Liver (tissue), 8 donors: ENCODE measurements at regions not wholly inside any gene's neighbourhood (a gene's known extent, or its start where the extent isn't known, plus 50 kb on each side); places are given as distances from the start of the nearest gene placed in this dataset.

Experiments
- DNase-seq: peaks from one replicate; pipeline ENCODE4 v3.0.0-alpha.2; 2017; ENCODE audit warnings: low spot score
- H3K27ac ChIP-seq, 2 donors: one replicate each; pipeline ENCODE4 v1.7.0; 2013; ENCODE audit warnings: inconsistent platforms in 2 of 2, low read length in 2 of 2, control low read depth in 1 of 2, low read depth in 1 of 2, mild to moderate bottlenecking in 1 of 2
- H3K27me3 ChIP-seq, 4 donors: one replicate each; pipeline versions ENCODE4 v1.6.1 to v1.7.0; 2013; ENCODE audit warnings: low read length in 3 of 4, inconsistent platforms in 1 of 4, mild to moderate bottlenecking in 1 of 4, moderate library complexity in 1 of 4; ENCODE audit not compliant: control insufficient read depth in 4 of 4, insufficient read depth in 4 of 4
- H3K36me3 ChIP-seq, 4 donors: one replicate each; pipeline versions ENCODE4 v1.6.1 to v1.7.0; 2013; ENCODE audit warnings: low read length in 3 of 4, mild to moderate bottlenecking in 3 of 4, low read depth in 1 of 4, moderate library complexity in 1 of 4; ENCODE audit not compliant: control insufficient read depth in 4 of 4, insufficient read depth in 3 of 4
- H3K4me1 ChIP-seq, 4 donors: one replicate each; pipeline versions ENCODE4 v1.6.1 to v1.7.0; 2013; ENCODE audit warnings: low read length in 3 of 4, mild to moderate bottlenecking in 3 of 4, moderate library complexity in 1 of 4; ENCODE audit not compliant: control insufficient read depth in 4 of 4, insufficient read depth in 4 of 4
- H3K4me3 ChIP-seq, 3 donors: one replicate each; pipeline versions ENCODE4 v1.6.1 to v1.7.0; 2013; ENCODE audit warnings: low read length in 3 of 3, control low read depth in 1 of 3, low read depth in 1 of 3, mild to moderate bottlenecking in 1 of 3
- H3K9ac ChIP-seq, 2 donors: one replicate each; pipeline ENCODE4 v1.7.0; 2013; ENCODE audit warnings: low read length in 2 of 2, mild to moderate bottlenecking in 2 of 2, moderate library complexity in 2 of 2, control low read depth in 1 of 2, low read depth in 1 of 2
- H3K9me3 ChIP-seq, 4 donors: one replicate each; pipeline versions ENCODE4 v1.6.1 to v1.7.0; 2013; ENCODE audit warnings: low read length in 3 of 4; ENCODE audit not compliant: control insufficient read depth in 4 of 4
- EGR1 ChIP-seq, 2 donors: IDR thresholded peaks; 2 replicates each; pipeline ENCODE4 v1.6.1; 2016 to 2018; ENCODE audit warnings: antibody characterized with exemption in 2 of 2, low read depth in 2 of 2
- FOXA1 ChIP-seq: IDR thresholded peaks from 2 replicates; pipeline ENCODE4 v1.6.1; 2016; ENCODE audit warnings: antibody characterized with exemption
- FOXA2 ChIP-seq: IDR thresholded peaks from 2 replicates; pipeline ENCODE4 v1.6.1; 2016; ENCODE audit warnings: antibody characterized with exemption
- GABPA ChIP-seq, 2 donors: IDR thresholded peaks in 1 of 2; conservative IDR thresholded peaks in 1 of 2; 2 replicates each; pipeline ENCODE4 v1.6.1; 2016; ENCODE audit warnings: antibody characterized with exemption in 2 of 2, mild to moderate bottlenecking in 1 of 2, moderate library complexity in 1 of 2
- HNF4A ChIP-seq, 2 donors: conservative IDR thresholded peaks; 2 replicates each; pipeline ENCODE4 v1.6.1; 2016; ENCODE audit warnings: antibody characterized with exemption in 2 of 2, mild to moderate bottlenecking in 2 of 2
- HNF4G ChIP-seq: IDR thresholded peaks from 2 replicates; pipeline ENCODE4 v1.6.1; 2016; ENCODE audit warnings: antibody characterized with exemption
- JUND ChIP-seq, 2 donors: IDR thresholded peaks; 2 replicates each; pipeline ENCODE4 v1.6.1; 2016; ENCODE audit warnings: antibody characterized with exemption in 2 of 2
- NR2F2 ChIP-seq: IDR thresholded peaks from 2 replicates; pipeline ENCODE4 v1.6.1; 2016; ENCODE audit warnings: antibody characterized with exemption
- RAD21 ChIP-seq, 2 donors: IDR thresholded peaks; 2 replicates each; pipeline ENCODE4 v1.6.1; 2016; ENCODE audit warnings: antibody characterized with exemption in 2 of 2, mild to moderate bottlenecking in 2 of 2
- RXRA ChIP-seq, 2 donors: IDR thresholded peaks; 2 replicates each; pipeline ENCODE4 v1.6.1; 2017 to 2018; ENCODE audit warnings: antibody characterized with exemption in 2 of 2, mild to moderate bottlenecking in 1 of 2
- SP1 ChIP-seq: IDR thresholded peaks from 2 replicates; pipeline ENCODE4 v1.6.1; 2018; ENCODE audit warnings: antibody characterized with exemption, mild to moderate bottlenecking
- TAF1 ChIP-seq: conservative IDR thresholded peaks from 2 replicates; pipeline ENCODE4 v1.6.1; 2016; ENCODE audit warnings: antibody characterized with exemption, mild to moderate bottlenecking
- YY1 ChIP-seq: IDR thresholded peaks from 2 replicates; pipeline ENCODE4 v1.6.1; 2016; ENCODE audit warnings: antibody characterized with exemption, mild to moderate bottlenecking
- WGBS: extraction: QIAGEN DNeasy Blood & Tissue Kit; methylation state at CpG from one replicate; pipeline ENCODE4 v1.1.7; 2013; 5-methylcytosine and 5-hydroxymethylcytosine counted together
- TF ChIP-seq, protein P1 (sequence below): IDR thresholded peaks from 2 replicates; pipeline ENCODE4 v1.6.1; 2016; ENCODE audit warnings: antibody characterized with exemption
- TF ChIP-seq, protein P2 (sequence below): IDR thresholded peaks from 2 replicates; pipeline ENCODE4 v1.6.1; 2016; ENCODE audit warnings: antibody characterized with exemption
- TF ChIP-seq, protein P3 (sequence below): IDR thresholded peaks from 2 replicates; pipeline ENCODE4 v1.6.1; 2016; ENCODE audit warnings: antibody characterized with exemption, mild to moderate bottlenecking
- TF ChIP-seq, protein P4 (sequence below): IDR thresholded peaks from 2 replicates; pipeline ENCODE4 v1.6.1; 2016; ENCODE audit warnings: antibody characterized with exemption
- TF ChIP-seq, protein P5 (sequence below): fragments of 150-350 bp; IDR thresholded peaks from 2 replicates; pipeline ENCODE4 v1.5.1; 2017; ENCODE audit warnings: improper control_type of control experiment, low read depth, low read length; ENCODE audit not compliant: missing input control
- donor health status: healthy.
- donor health status: healthy.
- donor health status: healthy.
- donor health status: healthy.
- donor health status: healthy.

DNA sequence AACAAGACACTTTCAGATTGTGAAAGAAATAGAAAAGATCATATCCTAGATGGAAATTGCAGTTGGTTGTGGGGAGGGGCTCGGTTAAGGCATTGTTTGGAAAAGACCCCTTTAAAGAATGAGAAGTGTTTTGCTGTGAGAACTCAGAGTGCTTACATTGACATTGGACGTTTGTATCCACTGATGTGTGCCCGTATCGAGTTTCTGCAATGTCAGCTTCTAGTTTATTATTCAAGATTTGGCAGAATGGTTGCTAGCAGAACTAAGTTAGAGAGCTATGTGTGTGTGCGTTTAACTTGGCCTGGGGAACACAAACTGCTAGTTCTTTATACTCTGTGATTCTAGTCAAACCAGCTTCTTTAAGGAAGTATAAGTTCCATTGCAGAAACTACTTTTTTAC, 2702.5 kb downstream of the PCDH7 start:
- no peak for DNase-seq
- TF ChIP-seq JUND (IDR thresholded peaks at IDR 0.05) (no peak), RXRA (IDR thresholded peaks at IDR 0.05) (no peak), FOXA1 (no peak), HNF4A (conservative IDR thresholded peaks at IDR 0.05) (no peak), FOXA2 (no peak), SP1 (no peak), TAF1 (no peak), RAD21 (IDR thresholded peaks at IDR 0.05) (no peak), HNF4G (no peak), NR2F2 (no peak), EGR1 (IDR thresholded peaks at IDR 0.05; ENCODE audit: low read depth in 2 of 2) (no peak)
- TF ChIP-seq, protein P1, sequence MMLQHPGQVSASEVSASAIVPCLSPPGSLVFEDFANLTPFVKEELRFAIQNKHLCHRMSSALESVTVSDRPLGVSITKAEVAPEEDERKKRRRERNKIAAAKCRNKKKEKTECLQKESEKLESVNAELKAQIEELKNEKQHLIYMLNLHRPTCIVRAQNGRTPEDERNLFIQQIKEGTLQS = no peak
- TF ChIP-seq, protein P2, sequence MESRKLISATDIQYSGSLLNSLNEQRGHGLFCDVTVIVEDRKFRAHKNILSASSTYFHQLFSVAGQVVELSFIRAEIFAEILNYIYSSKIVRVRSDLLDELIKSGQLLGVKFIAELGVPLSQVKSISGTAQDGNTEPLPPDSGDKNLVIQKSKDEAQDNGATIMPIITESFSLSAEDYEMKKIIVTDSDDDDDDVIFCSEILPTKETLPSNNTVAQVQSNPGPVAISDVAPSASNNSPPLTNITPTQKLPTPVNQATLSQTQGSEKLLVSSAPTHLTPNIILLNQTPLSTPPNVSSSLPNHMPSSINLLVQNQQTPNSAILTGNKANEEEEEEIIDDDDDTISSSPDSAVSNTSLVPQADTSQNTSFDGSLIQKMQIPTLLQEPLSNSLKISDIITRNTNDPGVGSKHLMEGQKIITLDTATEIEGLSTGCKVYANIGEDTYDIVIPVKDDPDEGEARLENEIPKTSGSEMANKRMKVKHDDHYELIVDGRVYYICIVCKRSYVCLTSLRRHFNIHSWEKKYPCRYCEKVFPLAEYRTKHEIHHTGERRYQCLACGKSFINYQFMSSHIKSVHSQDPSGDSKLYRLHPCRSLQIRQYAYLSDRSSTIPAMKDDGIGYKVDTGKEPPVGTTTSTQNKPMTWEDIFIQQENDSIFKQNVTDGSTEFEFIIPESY = no peak
- TF ChIP-seq, protein P3, sequence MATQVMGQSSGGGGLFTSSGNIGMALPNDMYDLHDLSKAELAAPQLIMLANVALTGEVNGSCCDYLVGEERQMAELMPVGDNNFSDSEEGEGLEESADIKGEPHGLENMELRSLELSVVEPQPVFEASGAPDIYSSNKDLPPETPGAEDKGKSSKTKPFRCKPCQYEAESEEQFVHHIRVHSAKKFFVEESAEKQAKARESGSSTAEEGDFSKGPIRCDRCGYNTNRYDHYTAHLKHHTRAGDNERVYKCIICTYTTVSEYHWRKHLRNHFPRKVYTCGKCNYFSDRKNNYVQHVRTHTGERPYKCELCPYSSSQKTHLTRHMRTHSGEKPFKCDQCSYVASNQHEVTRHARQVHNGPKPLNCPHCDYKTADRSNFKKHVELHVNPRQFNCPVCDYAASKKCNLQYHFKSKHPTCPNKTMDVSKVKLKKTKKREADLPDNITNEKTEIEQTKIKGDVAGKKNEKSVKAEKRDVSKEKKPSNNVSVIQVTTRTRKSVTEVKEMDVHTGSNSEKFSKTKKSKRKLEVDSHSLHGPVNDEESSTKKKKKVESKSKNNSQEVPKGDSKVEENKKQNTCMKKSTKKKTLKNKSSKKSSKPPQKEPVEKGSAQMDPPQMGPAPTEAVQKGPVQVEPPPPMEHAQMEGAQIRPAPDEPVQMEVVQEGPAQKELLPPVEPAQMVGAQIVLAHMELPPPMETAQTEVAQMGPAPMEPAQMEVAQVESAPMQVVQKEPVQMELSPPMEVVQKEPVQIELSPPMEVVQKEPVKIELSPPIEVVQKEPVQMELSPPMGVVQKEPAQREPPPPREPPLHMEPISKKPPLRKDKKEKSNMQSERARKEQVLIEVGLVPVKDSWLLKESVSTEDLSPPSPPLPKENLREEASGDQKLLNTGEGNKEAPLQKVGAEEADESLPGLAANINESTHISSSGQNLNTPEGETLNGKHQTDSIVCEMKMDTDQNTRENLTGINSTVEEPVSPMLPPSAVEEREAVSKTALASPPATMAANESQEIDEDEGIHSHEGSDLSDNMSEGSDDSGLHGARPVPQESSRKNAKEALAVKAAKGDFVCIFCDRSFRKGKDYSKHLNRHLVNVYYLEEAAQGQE = no peak
- Histone ChIP-seq H3K36me3 (no peaks in the 10 kb centered on the region), H3K4me1 (no peaks in the 10 kb centered on the region), H3K9me3 (no peaks in the 10 kb centered on the region), H3K4me3 (no peak overlapping the region), H3K27ac (no peak overlapping the region), H3K9ac (no peak overlapping the region), H3K27me3 (no peaks in the 10 kb centered on the region)
- WGBS = 66% methylated on average over 5 of the region's 5 CpGs

DNA sequence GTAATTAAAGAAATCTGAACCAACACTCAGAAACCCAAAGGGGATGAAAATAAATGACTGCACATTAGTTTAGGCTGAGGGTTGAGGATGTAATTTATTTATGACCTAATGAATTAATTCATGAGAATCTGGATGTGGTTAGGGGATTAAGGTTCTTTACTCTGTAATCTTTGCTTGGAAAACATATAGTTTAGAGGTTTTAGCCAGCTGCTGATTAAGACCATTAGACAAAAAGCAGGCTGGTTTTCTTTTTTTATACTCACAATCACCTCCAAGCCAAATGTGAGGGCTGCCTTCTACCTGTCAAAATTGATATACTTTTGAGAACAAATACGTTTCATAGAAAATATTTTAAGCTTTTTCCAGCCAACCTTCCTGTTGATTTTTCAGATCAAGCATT, 2705.8 kb downstream of the PCDH7 start:
- Histone ChIP-seq H3K4me3 (no peak overlapping the region), H3K9ac (no peak overlapping the region), H3K9me3 (no peaks in the 10 kb centered on the region), H3K27me3 (no peaks in the 10 kb centered on the region), H3K27ac (no peak overlapping the region), H3K4me1 (no peaks in the 10 kb centered on the region), H3K36me3 (no peaks in the 10 kb centered on the region)
- TF ChIP-seq, protein P1 = no peak
- TF ChIP-seq TAF1 (no peak), EGR1 (IDR thresholded peaks at IDR 0.05; ENCODE audit: low read depth in 2 of 2) (no peak), FOXA2 (no peak), HNF4G (no peak), RAD21 (IDR thresholded peaks at IDR 0.05) (no peak), HNF4A (conservative IDR thresholded peaks at IDR 0.05) (no peak), RXRA (IDR thresholded peaks at IDR 0.05) (no peak), FOXA1 (no peak), NR2F2 (no peak), JUND (IDR thresholded peaks at IDR 0.05) (no peak), YY1 (no peak), SP1 (no peak), GABPA (IDR thresholded peaks at IDR 0.05 in 1 of 2, conservative IDR thresholded peaks at IDR 0.05 in 1 of 2) (no peak)
- TF ChIP-seq, protein P4, sequence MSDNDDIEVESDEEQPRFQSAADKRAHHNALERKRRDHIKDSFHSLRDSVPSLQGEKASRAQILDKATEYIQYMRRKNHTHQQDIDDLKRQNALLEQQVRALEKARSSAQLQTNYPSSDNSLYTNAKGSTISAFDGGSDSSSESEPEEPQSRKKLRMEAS = no peak
- TF ChIP-seq, protein P5, sequence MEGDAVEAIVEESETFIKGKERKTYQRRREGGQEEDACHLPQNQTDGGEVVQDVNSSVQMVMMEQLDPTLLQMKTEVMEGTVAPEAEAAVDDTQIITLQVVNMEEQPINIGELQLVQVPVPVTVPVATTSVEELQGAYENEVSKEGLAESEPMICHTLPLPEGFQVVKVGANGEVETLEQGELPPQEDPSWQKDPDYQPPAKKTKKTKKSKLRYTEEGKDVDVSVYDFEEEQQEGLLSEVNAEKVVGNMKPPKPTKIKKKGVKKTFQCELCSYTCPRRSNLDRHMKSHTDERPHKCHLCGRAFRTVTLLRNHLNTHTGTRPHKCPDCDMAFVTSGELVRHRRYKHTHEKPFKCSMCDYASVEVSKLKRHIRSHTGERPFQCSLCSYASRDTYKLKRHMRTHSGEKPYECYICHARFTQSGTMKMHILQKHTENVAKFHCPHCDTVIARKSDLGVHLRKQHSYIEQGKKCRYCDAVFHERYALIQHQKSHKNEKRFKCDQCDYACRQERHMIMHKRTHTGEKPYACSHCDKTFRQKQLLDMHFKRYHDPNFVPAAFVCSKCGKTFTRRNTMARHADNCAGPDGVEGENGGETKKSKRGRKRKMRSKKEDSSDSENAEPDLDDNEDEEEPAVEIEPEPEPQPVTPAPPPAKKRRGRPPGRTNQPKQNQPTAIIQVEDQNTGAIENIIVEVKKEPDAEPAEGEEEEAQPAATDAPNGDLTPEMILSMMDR = no peak
- TF ChIP-seq, protein P2 = no peak
- TF ChIP-seq, protein P3 = no peak
- no peak for DNase-seq
- 56% methylated on average over 1 of the region's 1 CpG for WGBS
